BE2C (cell line): ENCODE measurements at regions not wholly inside any gene's neighbourhood (a gene's known extent, or its start where the extent isn't known, plus 50 kb on each side); places are given as distances from the start of the nearest gene placed in this dataset.

ENCODE experiments used
- DNase-seq: peaks from one replicate; pipeline ENCODE4 v3.0.0-alpha.2; 2020
- H3K27me3 ChIP-seq: fragments of 250-450 bp; sonication (Bioruptor Pico); 2 replicates; pipeline ENCODE4 v1.5.1; 2020; ENCODE audit warnings: mild to moderate bottlenecking
- H3K36me3 ChIP-seq: fragments of 250-450 bp; sonication (Bioruptor Pico); 2 replicates; pipeline ENCODE4 v1.5.1; 2020; ENCODE audit warnings: mild to moderate bottlenecking
- H3K4me1 ChIP-seq: fragments of 250-450 bp; sonication (Bioruptor Pico); 2 replicates; pipeline ENCODE4 v1.5.1; 2020
- H3K4me3 ChIP-seq: 2 replicates; pipeline ENCODE4 v1.5.1; 2011; ENCODE audit warnings: low read depth, low read length
- H3K9me3 ChIP-seq: fragments of 250-450 bp; sonication (Bioruptor Pico); 2 replicates; pipeline ENCODE4 v1.5.1; 2020
- CTCF ChIP-seq: IDR thresholded peaks from 2 replicates; pipeline ENCODE4 v1.5.1; 2012; ENCODE audit warnings: mild to moderate bottlenecking, low read depth, low read length

- DNase-seq: no peak
- Histone ChIP-seq H3K4me3 (no peak overlapping the region), H3K27me3 (no peaks in the 10 kb centered on the region), H3K9me3 (no peaks in the 10 kb centered on the region), H3K4me1 (no peaks in the 10 kb centered on the region), H3K36me3 (no peaks in the 10 kb centered on the region)
- no peak for TF ChIP-seq CTCF
Measured at GRCh38 chr4:104941661-104942062, 205.0 kb upstream of the TET2 start.

GRCh38 chr4:104942990-104943743 lies 203.5 kb upstream of the TET2 start:
- H3K36me3 ChIP-seq: no peaks in the 10 kb centered on the region
- no peak for TF ChIP-seq CTCF
- no peak overlapping the region for H3K4me3 ChIP-seq
- H3K4me1 ChIP-seq: no peaks in the 10 kb centered on the region
- DNase-seq: no peak
- H3K27me3 ChIP-seq: no peaks in the 10 kb centered on the region
- no peaks in the 10 kb centered on the region for H3K9me3 ChIP-seq

GRCh38 chr4:104944596-104944995 lies 202.1 kb upstream of the TET2 start:
- TF ChIP-seq CTCF: no peak
- Histone ChIP-seq H3K9me3 (no peaks in the 10 kb centered on the region), H3K27me3 (no peaks in the 10 kb centered on the region), H3K4me3 (no peak overlapping the region), H3K36me3 (no peaks in the 10 kb centered on the region), H3K4me1 (no peaks in the 10 kb centered on the region)
- DNase-seq: no peak

- no peak for DNase-seq
- Histone ChIP-seq H3K9me3 (no peaks in the 10 kb centered on the region), H3K4me1 (no peaks in the 10 kb centered on the region), H3K36me3 (no peaks in the 10 kb centered on the region), H3K4me3 (no peak overlapping the region), H3K27me3 (no peaks in the 10 kb centered on the region)
- no peak for TF ChIP-seq CTCF
Measured at GRCh38 chr4:104964410-104965175, 182.1 kb upstream of the TET2 start.

GRCh38 chr4:104966349-104967033 lies 180.2 kb upstream of the TET2 start:
- Histone ChIP-seq H3K36me3 (no peaks in the 10 kb centered on the region), H3K27me3 (no peaks in the 10 kb centered on the region), H3K4me3 (no peak overlapping the region), H3K9me3 (no peaks in the 10 kb centered on the region), H3K4me1 (no peaks in the 10 kb centered on the region)
- TF ChIP-seq CTCF: no peak
- DNase-seq: no peak
